ENCODE measurements at regions not wholly inside any gene's neighbourhood (a gene's known extent, or its start where the extent isn't known, plus 50 kb on each side); places are given as distances from the start of the nearest gene placed in this dataset.

- intact Hi-C loops (cut with micrococcal nuclease; ENCODE audit: unreplicated experiment) = no loop called here
Observed at GRCh38 chr21:16568244-16568643, 838.5 kb downstream of the USP25 start.

GRCh38 chr21:16568661-16569060 is 838.9 kb downstream of the USP25 start:
- DNase-seq (ENCODE audit: low spot score) = no peak
- BruUV-seq (replicated peaks) = no TSS peak
- Histone ChIP-seq H3K36me3 (ENCODE audit: insufficient read depth, low read length, poor library complexity, severe bottlenecking) (no peaks in the 10 kb centered on the region), H3K9me3 (ENCODE audit: low read depth, low read length, poor library complexity, severe bottlenecking) (no peaks in the 10 kb centered on the region), H3K4me1 (ENCODE audit: insufficient read depth, low read length, poor library complexity, severe bottlenecking) (no peaks in the 10 kb centered on the region), H3K4me3 (ENCODE audit: low read depth, low read length, poor library complexity, severe bottlenecking) (no peak overlapping the region), H3K27me3 (replicated peaks; ENCODE audit: insufficient read depth, low read depth, low read length, poor library complexity) (no peaks in the 10 kb centered on the region), H3K27ac (ENCODE audit: low read depth, low read length, poor library complexity, severe bottlenecking) (no peak overlapping the region)
- ChIA-PET CTCF (no interaction called here), POLR2A (ENCODE audit: low non-redundant PET) (no interaction called here)
- intact Hi-C loops (cut with micrococcal nuclease; ENCODE audit: unreplicated experiment) = no loop called here
- TF ChIP-seq CTCF (conservative IDR thresholded peaks at IDR 0.05; ENCODE audit: low read depth, low read length) (no peak), EZH2 (IDR thresholded peaks at IDR 0.05; ENCODE audit: borderline replicate concordance, low read depth, low read length, poor library complexity, severe bottlenecking) (no peak)

More at GRCh38 chr21:16568244-16568643, 838.5 kb downstream of the USP25 start:
- H3K4me3 ChIP-seq (ENCODE audit: low read depth, low read length, poor library complexity, severe bottlenecking) = no peak overlapping the region
- no peak for DNase-seq (ENCODE audit: low spot score)
- H3K27ac ChIP-seq (ENCODE audit: low read depth, low read length, poor library complexity, severe bottlenecking) = no peak overlapping the region
- no peaks in the 10 kb centered on the region for H3K4me1 ChIP-seq (ENCODE audit: insufficient read depth, low read length, poor library complexity, severe bottlenecking)
- CTCF ChIA-PET = no interaction called here
- no peaks in the 10 kb centered on the region for H3K9me3 ChIP-seq (ENCODE audit: low read depth, low read length, poor library complexity, severe bottlenecking)
- no peaks in the 10 kb centered on the region for H3K36me3 ChIP-seq (ENCODE audit: insufficient read depth, low read length, poor library complexity, severe bottlenecking)
- POLR2A ChIA-PET (ENCODE audit: low non-redundant PET) = no interaction called here
- TF ChIP-seq CTCF (conservative IDR thresholded peaks at IDR 0.05; ENCODE audit: low read depth, low read length) = no peak
- TF ChIP-seq EZH2 (IDR thresholded peaks at IDR 0.05; ENCODE audit: borderline replicate concordance, low read depth, low read length, poor library complexity, severe bottlenecking) = no peak
- no peaks in the 10 kb centered on the region for H3K27me3 ChIP-seq (replicated peaks; ENCODE audit: insufficient read depth, low read depth, low read length, poor library complexity)
- no TSS peak for BruUV-seq (replicated peaks)

GRCh38 chr21:16569679-16570078 is 839.9 kb downstream of the USP25 start:
- CTCF ChIA-PET = no interaction called here
- Histone ChIP-seq H3K27me3 (replicated peaks; ENCODE audit: insufficient read depth, low read depth, low read length, poor library complexity) (no peaks in the 10 kb centered on the region), H3K36me3 (ENCODE audit: insufficient read depth, low read length, poor library complexity, severe bottlenecking) (no peaks in the 10 kb centered on the region), H3K27ac (ENCODE audit: low read depth, low read length, poor library complexity, severe bottlenecking) (no peak overlapping the region), H3K9me3 (ENCODE audit: low read depth, low read length, poor library complexity, severe bottlenecking) (no peaks in the 10 kb centered on the region), H3K4me1 (ENCODE audit: insufficient read depth, low read length, poor library complexity, severe bottlenecking) (no peaks in the 10 kb centered on the region), H3K4me3 (ENCODE audit: low read depth, low read length, poor library complexity, severe bottlenecking) (no peak overlapping the region)
- no TSS peak for BruUV-seq (replicated peaks)
- DNase-seq (ENCODE audit: low spot score) = no peak
- TF ChIP-seq EZH2 (IDR thresholded peaks at IDR 0.05; ENCODE audit: borderline replicate concordance, low read depth, low read length, poor library complexity, severe bottlenecking) (no peak), CTCF (conservative IDR thresholded peaks at IDR 0.05; ENCODE audit: low read depth, low read length) (no peak)
- POLR2A ChIA-PET (ENCODE audit: low non-redundant PET) = no interaction called here
- intact Hi-C loops (cut with micrococcal nuclease; ENCODE audit: unreplicated experiment) = no loop called here

Measured in A673 (cell line).